ENCODE measurements at regions not wholly inside any gene's neighbourhood (a gene's known extent, or its start where the extent isn't known, plus 50 kb on each side); places are given as distances from the start of the nearest gene placed in this dataset.

DNA sequence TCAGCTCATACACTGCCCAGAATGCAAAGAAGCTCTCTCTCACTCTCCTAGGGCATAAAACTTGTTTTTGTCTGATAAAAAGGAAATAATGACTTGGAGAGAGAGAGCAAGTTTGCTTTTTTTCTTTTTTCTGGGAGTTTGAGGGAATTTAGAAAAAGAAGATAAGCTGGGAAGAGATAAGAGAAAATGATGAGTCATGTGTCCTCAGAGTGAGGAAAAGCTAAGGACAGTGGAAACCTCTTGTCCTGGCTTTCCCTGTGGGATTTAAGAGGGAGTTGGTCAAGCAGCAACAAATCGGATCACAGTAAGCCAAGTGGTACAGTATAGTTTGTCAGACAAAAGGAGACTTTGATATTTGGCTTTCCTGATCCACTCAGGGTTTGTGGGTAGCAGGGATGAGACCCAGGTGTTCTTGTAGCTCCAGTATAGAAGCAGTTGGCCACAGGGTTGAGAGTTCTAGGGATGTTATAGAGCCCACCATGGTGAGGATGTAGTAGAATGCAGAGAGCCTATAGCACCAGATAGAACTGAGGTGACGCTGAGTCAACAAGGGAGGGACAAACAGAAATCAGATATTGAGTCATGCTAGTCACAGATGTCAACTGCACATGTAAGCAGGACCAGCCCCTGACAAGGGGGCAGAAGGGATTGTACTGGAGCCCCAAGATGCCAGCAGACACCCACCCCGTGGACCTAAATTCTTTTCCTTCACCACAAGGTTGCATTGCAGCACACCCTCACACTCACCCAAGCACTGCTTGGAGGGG, 219.3 kb upstream of the TAC1 start:
- no peak for DNase-seq (ENCODE audit: low read depth)

GRCh38 chr7:97513326-97513725, 218.6 kb upstream of the TAC1 start:
- no peak for TF ChIP-seq CTCF (IDR thresholded peaks at IDR 0.05; ENCODE audit: insufficient read depth, low read depth, low read length, missing control alignments)
- no peak for DNase-seq (ENCODE audit: low read depth)
- no peak overlapping the region for H3K4me3 ChIP-seq (ENCODE audit: low read length)

More for the DNA sequence above, 219.3 kb upstream of the TAC1 start:
- H3K4me3 ChIP-seq (ENCODE audit: low read length), result no peak overlapping the region
- no peak for TF ChIP-seq CTCF (IDR thresholded peaks at IDR 0.05; ENCODE audit: insufficient read depth, low read depth, low read length, missing control alignments)

DNA sequence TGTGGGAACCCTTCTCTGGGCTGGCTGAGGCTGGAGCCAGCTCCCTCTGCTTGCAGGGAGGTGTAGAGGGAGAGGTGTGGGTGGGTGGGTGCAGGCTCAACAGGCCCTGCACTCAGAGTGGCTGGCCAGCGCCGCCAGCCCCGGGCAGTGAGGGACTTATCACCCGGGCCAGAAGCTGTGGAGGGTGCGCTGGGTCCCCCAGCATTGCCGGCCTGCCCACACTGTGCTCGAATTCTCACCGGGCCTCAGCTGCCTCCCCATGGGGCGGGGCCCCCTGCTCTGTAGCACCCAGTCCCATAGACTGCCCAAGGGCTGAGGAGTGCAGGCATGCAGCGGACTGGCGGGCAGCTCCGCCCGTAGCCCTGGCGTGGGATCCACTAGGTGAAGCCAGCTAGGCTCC, 190.7 kb upstream of the TAC1 start:
- no peak for TF ChIP-seq CTCF (IDR thresholded peaks at IDR 0.05; ENCODE audit: insufficient read depth, low read depth, low read length, missing control alignments)
- no peak for DNase-seq (ENCODE audit: low read depth)
- H3K4me3 ChIP-seq (ENCODE audit: low read length), result no peak overlapping the region

DNA sequence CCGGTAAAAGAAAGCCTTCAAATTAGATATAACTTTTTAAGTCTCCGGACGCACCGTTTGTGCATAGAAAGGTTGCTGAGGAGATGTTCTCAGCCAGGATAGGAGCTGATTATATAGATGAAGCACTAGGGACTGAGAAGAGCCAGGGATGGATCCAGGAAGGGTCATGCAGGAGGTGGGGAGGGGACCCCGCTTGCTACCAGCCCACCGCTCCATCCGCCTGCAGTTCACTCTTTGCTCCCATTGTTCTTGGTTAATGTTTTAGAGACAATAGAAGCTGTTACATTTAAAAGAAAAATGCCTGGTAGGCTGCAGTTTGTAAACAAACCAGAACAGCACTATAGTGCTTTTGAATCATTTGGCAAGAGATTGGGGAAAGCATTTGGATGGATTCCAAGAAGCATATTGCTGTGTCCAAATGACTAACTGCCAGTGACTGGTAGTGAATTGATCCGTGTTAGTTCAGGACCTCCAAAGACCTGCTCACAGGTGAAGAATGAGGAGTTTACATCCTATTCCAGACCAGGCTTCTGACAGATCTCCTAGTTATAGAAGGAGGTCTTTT, 175.9 kb upstream of the TAC1 start:
- DNase-seq (ENCODE audit: low read depth), result peak; percentile 23
- TF ChIP-seq CTCF (IDR thresholded peaks at IDR 0.05; ENCODE audit: insufficient read depth, low read depth, low read length, missing control alignments), result no peak
- no peak overlapping the region for H3K4me3 ChIP-seq (ENCODE audit: low read length)

DNA sequence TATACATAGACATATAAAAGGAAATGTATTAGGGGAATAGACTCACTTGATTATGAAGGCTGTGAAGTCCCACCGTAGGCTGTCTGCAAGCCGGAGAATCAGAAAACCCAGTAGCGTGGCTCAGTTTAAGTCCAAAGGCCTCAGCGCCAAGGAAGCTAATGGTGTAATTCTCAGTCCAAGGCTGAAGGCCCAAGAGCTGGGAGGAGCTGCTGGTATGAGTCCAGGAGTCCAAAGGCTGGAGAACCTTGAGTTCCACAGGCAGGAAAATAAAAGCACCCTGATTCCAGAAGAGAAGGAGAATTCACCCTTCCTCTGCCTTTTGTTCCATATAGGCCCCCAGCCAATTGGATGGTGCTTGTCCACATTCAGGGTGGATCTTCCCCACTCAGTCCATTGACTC, 166.2 kb upstream of the TAC1 start:
- TF ChIP-seq CTCF (IDR thresholded peaks at IDR 0.05; ENCODE audit: insufficient read depth, low read depth, low read length, missing control alignments), result no peak
- DNase-seq (ENCODE audit: low read depth), result no peak
- no peak overlapping the region for H3K4me3 ChIP-seq (ENCODE audit: low read length)

- TF ChIP-seq CTCF (IDR thresholded peaks at IDR 0.05; ENCODE audit: insufficient read depth, low read depth, low read length, missing control alignments), result no peak
- no peak overlapping the region for H3K4me3 ChIP-seq (ENCODE audit: low read length)
- DNase-seq (ENCODE audit: low read depth), result no peak
These were observed 158.8 kb upstream of the TAC1 start for GRCh38 chr7:97573065-97573464.

DNA sequence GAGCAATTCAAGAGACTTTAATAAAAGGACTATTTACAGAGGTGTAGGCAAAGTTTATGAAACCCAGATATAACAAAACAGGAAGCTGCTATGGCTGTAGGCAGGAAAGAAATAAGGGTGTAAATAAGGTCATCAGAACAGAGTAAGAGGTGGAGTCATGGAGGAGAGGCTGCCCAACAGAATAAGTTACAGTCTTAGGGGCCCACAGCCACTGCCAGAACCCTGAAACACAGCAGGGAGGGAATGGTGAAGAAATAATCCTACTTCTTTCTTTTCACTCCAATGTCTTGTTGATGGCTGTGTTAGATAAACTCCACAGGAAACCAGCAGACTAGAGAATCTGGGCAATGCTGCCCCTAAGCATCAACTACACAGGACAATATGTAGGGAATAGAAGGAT, 155.8 kb upstream of the TAC1 start:
- no peak for TF ChIP-seq CTCF (IDR thresholded peaks at IDR 0.05; ENCODE audit: insufficient read depth, low read depth, low read length, missing control alignments)
- H3K4me3 ChIP-seq (ENCODE audit: low read length), result no peak overlapping the region
- DNase-seq (ENCODE audit: low read depth), result no peak
